ENCODE measurements at regions not wholly inside any gene's neighbourhood (a gene's known extent, or its start where the extent isn't known, plus 50 kb on each side); places are given as distances from the start of the nearest gene placed in this dataset.

GRCh38 chr13:111636804-111637203 is 316.4 kb downstream of the TEX29 start:
- 88 to 91% methylated on average over 11 of the region's 11 CpGs for WGBS, 2 donors
- TF ChIP-seq CTCF (IDR thresholded peaks at IDR 0.05; ENCODE audit: control extremely low read depth, extremely low read depth), result no peak

GRCh38 chr13:111637365-111637764 is 316.9 kb downstream of the TEX29 start:
- H3K9ac ChIP-seq (ENCODE audit: insufficient read depth in 1 of 2, low read length in 2 of 2), result no peak overlapping the region
- DNase-seq, result no peak
- WGBS, 2 donors, result 89 to 97% methylated on average over 12 of the region's 12 CpGs
- TF ChIP-seq CTCF (IDR thresholded peaks at IDR 0.05; ENCODE audit: control extremely low read depth, extremely low read depth), result no peak
- H3K4me3 ChIP-seq, result no peak overlapping the region
- peaks cover 0 to 7% (median 0%) of the 10 kb centered on the region in 3 donors for H3K27me3 ChIP-seq (ENCODE audit: control insufficient read depth in 3 of 3, insufficient read depth in 3 of 3, low read length in 2 of 3)
- no peaks in the 10 kb centered on the region for H3K36me3 ChIP-seq (ENCODE audit: control insufficient read depth in 4 of 4, insufficient read depth in 4 of 4, low read length in 4 of 4)
- H3K27ac ChIP-seq (ENCODE audit: low read depth in 1 of 2, low read length in 1 of 2), result no peak overlapping the region
- no peaks in the 10 kb centered on the region for H3K4me1 ChIP-seq (ENCODE audit: control insufficient read depth in 5 of 5, insufficient read depth in 5 of 5, low read length in 5 of 5)
- ATAC-seq (ENCODE audit: insufficient read depth, low FRiP score), result no peak
- H3K9me3 ChIP-seq (ENCODE audit: control insufficient read depth in 4 of 4, insufficient read depth in 3 of 4, low read length in 3 of 4), result peaks cover 0 to 2% (median 0%) of the 10 kb centered on the region in 4 donors

More at GRCh38 chr13:111636804-111637203, 316.4 kb downstream of the TEX29 start:
- DNase-seq (no peak), ATAC-seq (ENCODE audit: insufficient read depth, low FRiP score) (no peak)
- Histone ChIP-seq H3K36me3 (ENCODE audit: control insufficient read depth in 4 of 4, insufficient read depth in 4 of 4, low read length in 4 of 4) (no peaks in the 10 kb centered on the region), H3K4me3 (no peak overlapping the region), H3K27ac (ENCODE audit: low read depth in 1 of 2, low read length in 1 of 2) (no peak overlapping the region), H3K27me3 (ENCODE audit: control insufficient read depth in 3 of 3, insufficient read depth in 3 of 3, low read length in 2 of 3) (peaks cover 0 to 7% (median 0%) of the 10 kb centered on the region in 3 donors), H3K9ac (ENCODE audit: insufficient read depth in 1 of 2, low read length in 2 of 2) (no peak overlapping the region), H3K4me1 (ENCODE audit: control insufficient read depth in 5 of 5, insufficient read depth in 5 of 5, low read length in 5 of 5) (no peaks in the 10 kb centered on the region), H3K9me3 (ENCODE audit: control insufficient read depth in 4 of 4, insufficient read depth in 3 of 4, low read length in 3 of 4) (peaks cover 0 to 2% (median 0%) of the 10 kb centered on the region in 4 donors)

GRCh38 chr13:111638233-111638632 is 317.8 kb downstream of the TEX29 start:
- DNase-seq, result no peak
- Histone ChIP-seq H3K9me3 (ENCODE audit: control insufficient read depth in 4 of 4, insufficient read depth in 3 of 4, low read length in 3 of 4) (no peaks in the 10 kb centered on the region), H3K27me3 (ENCODE audit: control insufficient read depth in 3 of 3, insufficient read depth in 3 of 3, low read length in 2 of 3) (peaks cover 0 to 7% (median 0%) of the 10 kb centered on the region in 3 donors), H3K36me3 (ENCODE audit: control insufficient read depth in 4 of 4, insufficient read depth in 4 of 4, low read length in 4 of 4) (no peaks in the 10 kb centered on the region), H3K9ac (ENCODE audit: insufficient read depth in 1 of 2, low read length in 2 of 2) (no peak overlapping the region), H3K4me1 (ENCODE audit: control insufficient read depth in 5 of 5, insufficient read depth in 5 of 5, low read length in 5 of 5) (no peaks in the 10 kb centered on the region), H3K27ac (ENCODE audit: low read depth in 1 of 2, low read length in 1 of 2) (no peak overlapping the region), H3K4me3 (no peak overlapping the region)
- WGBS, 2 donors, result 73 to 87% methylated on average over 1 of the region's 1 CpG
- no peak for TF ChIP-seq CTCF (IDR thresholded peaks at IDR 0.05; ENCODE audit: control extremely low read depth, extremely low read depth)
- no peak for ATAC-seq (ENCODE audit: insufficient read depth, low FRiP score)

- no peak for TF ChIP-seq CTCF (IDR thresholded peaks at IDR 0.05; ENCODE audit: control extremely low read depth, extremely low read depth)
- peaks cover 0 to 7% (median 0%) of the 10 kb centered on the region in 3 donors for H3K27me3 ChIP-seq (ENCODE audit: control insufficient read depth in 3 of 3, insufficient read depth in 3 of 3, low read length in 2 of 3)
- ATAC-seq (ENCODE audit: insufficient read depth, low FRiP score), result no peak
- no peak for DNase-seq
- H3K36me3 ChIP-seq (ENCODE audit: control insufficient read depth in 4 of 4, insufficient read depth in 4 of 4, low read length in 4 of 4), result no peaks in the 10 kb centered on the region
- 77 to 78% methylated on average over 10 of the region's 10 CpGs for WGBS, 2 donors
- H3K9me3 ChIP-seq (ENCODE audit: control insufficient read depth in 4 of 4, insufficient read depth in 3 of 4, low read length in 3 of 4), result no peaks in the 10 kb centered on the region
- H3K4me1 ChIP-seq (ENCODE audit: control insufficient read depth in 5 of 5, insufficient read depth in 5 of 5, low read length in 5 of 5), result no peaks in the 10 kb centered on the region
- H3K4me3 ChIP-seq, result no peak overlapping the region
- no peak overlapping the region for H3K9ac ChIP-seq (ENCODE audit: insufficient read depth in 1 of 2, low read length in 2 of 2)
- H3K27ac ChIP-seq (ENCODE audit: low read depth in 1 of 2, low read length in 1 of 2), result no peak overlapping the region
Measured at GRCh38 chr13:111639196-111639705, 318.8 kb downstream of the TEX29 start.
